ENCODE measurements at regions not wholly inside any gene's neighbourhood (a gene's known extent, or its start where the extent isn't known, plus 50 kb on each side); places are given as distances from the start of the nearest gene placed in this dataset.

DNA sequence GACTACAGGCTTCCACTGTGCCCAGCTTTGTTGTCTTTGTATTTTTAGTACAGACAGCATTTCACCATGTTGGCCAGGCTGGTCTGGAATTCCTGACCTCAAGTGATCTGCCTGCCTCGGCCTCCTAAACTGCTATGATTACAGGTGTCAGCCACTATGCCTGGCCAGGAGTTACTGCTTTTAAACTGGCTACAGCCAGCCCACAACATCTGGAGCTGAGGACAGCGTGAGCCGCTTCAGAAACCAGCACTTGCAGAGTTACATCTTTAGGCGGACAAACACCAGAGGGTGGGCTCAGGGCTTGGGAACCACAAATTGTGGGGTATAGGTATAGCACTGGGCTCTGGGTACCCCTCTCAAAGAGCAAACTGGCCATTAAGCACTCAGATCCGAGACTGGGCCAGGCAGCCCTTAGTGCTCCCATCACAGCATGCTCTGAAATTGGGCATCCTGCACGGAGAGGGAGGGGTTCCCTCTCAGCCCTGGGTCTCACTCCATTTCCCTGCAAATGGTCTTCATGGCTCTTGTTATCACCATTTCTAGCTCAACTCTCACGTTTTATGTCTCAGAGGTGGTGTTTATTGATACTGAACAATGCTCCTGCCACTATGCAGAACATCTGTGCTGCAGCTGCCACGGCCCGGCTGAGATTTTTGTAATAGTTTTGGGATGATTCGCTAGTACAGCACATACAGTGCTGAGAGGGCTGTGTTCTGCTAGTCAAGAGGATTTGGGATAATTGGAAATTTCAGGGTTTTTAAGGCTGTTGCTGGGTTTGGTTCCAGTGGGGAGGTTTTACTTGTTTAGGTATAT is 146.4 kb upstream of the LYZL2 start:
- Histone ChIP-seq H3F3A (ENCODE audit: insufficient read depth, low read length, poor library complexity, severe bottlenecking) (no peaks in the 10 kb centered on the region), H3K27me3 (ENCODE audit: insufficient read depth, low read depth, low read length) (no peaks in the 10 kb centered on the region), H3K4me3 (ENCODE audit: low read length) (no peak overlapping the region), H2AFZ (ENCODE audit: low read depth, low read length) (no peak overlapping the region), H3K27ac (ENCODE audit: low read length) (no peak overlapping the region), H3K9me3 (ENCODE audit: low read length) (no peaks in the 10 kb centered on the region), H3K4me2 (ENCODE audit: low read length) (no peak overlapping the region), H3K79me2 (replicated peaks; ENCODE audit: insufficient read depth, low read length) (no peaks in the 10 kb centered on the region), H3K36me3 (ENCODE audit: insufficient read depth, low read length) (no peaks in the 10 kb centered on the region), H4K20me1 (ENCODE audit: insufficient read depth) (no peaks in the 10 kb centered on the region), H3K9me2 (ENCODE audit: insufficient read depth, low read length) (no peaks in the 10 kb centered on the region), H3K9ac (ENCODE audit: low read length) (no peak overlapping the region)
- TF ChIP-seq RAD21 (conservative IDR thresholded peaks at IDR 0.05): no peak
- TF ChIP-seq, protein P1, sequence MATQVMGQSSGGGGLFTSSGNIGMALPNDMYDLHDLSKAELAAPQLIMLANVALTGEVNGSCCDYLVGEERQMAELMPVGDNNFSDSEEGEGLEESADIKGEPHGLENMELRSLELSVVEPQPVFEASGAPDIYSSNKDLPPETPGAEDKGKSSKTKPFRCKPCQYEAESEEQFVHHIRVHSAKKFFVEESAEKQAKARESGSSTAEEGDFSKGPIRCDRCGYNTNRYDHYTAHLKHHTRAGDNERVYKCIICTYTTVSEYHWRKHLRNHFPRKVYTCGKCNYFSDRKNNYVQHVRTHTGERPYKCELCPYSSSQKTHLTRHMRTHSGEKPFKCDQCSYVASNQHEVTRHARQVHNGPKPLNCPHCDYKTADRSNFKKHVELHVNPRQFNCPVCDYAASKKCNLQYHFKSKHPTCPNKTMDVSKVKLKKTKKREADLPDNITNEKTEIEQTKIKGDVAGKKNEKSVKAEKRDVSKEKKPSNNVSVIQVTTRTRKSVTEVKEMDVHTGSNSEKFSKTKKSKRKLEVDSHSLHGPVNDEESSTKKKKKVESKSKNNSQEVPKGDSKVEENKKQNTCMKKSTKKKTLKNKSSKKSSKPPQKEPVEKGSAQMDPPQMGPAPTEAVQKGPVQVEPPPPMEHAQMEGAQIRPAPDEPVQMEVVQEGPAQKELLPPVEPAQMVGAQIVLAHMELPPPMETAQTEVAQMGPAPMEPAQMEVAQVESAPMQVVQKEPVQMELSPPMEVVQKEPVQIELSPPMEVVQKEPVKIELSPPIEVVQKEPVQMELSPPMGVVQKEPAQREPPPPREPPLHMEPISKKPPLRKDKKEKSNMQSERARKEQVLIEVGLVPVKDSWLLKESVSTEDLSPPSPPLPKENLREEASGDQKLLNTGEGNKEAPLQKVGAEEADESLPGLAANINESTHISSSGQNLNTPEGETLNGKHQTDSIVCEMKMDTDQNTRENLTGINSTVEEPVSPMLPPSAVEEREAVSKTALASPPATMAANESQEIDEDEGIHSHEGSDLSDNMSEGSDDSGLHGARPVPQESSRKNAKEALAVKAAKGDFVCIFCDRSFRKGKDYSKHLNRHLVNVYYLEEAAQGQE (IDR thresholded peaks at IDR 0.05; ENCODE audit: borderline replicate concordance): no peak
- TF ChIP-seq, protein P2, sequence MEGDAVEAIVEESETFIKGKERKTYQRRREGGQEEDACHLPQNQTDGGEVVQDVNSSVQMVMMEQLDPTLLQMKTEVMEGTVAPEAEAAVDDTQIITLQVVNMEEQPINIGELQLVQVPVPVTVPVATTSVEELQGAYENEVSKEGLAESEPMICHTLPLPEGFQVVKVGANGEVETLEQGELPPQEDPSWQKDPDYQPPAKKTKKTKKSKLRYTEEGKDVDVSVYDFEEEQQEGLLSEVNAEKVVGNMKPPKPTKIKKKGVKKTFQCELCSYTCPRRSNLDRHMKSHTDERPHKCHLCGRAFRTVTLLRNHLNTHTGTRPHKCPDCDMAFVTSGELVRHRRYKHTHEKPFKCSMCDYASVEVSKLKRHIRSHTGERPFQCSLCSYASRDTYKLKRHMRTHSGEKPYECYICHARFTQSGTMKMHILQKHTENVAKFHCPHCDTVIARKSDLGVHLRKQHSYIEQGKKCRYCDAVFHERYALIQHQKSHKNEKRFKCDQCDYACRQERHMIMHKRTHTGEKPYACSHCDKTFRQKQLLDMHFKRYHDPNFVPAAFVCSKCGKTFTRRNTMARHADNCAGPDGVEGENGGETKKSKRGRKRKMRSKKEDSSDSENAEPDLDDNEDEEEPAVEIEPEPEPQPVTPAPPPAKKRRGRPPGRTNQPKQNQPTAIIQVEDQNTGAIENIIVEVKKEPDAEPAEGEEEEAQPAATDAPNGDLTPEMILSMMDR (IDR thresholded peaks at IDR 0.05; ENCODE audit: poor library complexity, severe bottlenecking): no peak
- TF ChIP-seq MXI1 (conservative IDR thresholded peaks at IDR 0.05; ENCODE audit: poor library complexity, severe bottlenecking): no peak
- no peak for TF ChIP-seq EP300 (conservative IDR thresholded peaks at IDR 0.05; ENCODE audit: poor library complexity, severe bottlenecking)
- no peak for TF ChIP-seq POLR2AphosphoS5 (IDR thresholded peaks at IDR 0.05)
- TF ChIP-seq TAF1 (IDR thresholded peaks at IDR 0.05; ENCODE audit: low read depth): no peak
- TF ChIP-seq EZH2 (IDR thresholded peaks at IDR 0.05; ENCODE audit: borderline replicate concordance, insufficient read depth, low read length, poor library complexity, severe bottlenecking): no peak
- TF ChIP-seq SMC3 (conservative IDR thresholded peaks at IDR 0.05; ENCODE audit: poor library complexity): no peak

DNA sequence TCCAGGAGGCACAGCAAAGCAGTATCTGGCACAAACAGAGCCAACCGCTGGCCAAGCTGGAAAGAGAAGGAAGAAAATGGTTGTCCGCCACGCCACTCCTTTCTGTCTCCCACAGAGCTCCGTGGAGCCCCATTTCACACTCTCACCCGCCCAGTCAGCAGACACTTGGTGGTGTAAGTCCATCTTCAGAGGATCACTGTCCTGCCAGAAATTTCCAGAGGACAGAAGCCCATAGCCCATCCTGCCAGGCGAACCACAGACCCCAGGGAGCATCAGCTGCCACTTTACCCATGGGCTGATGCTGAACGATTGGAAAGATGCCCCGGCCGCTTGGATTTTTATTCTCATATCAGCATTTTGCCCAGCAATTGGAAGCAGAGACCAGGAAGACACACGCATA is 144.7 kb upstream of the LYZL2 start:
- Histone ChIP-seq H3K9me2 (ENCODE audit: insufficient read depth, low read length) (no peaks in the 10 kb centered on the region), H3K79me2 (replicated peaks; ENCODE audit: insufficient read depth, low read length) (no peaks in the 10 kb centered on the region), H2AFZ (ENCODE audit: low read depth, low read length) (no peak overlapping the region), H3K9me3 (ENCODE audit: low read length) (no peaks in the 10 kb centered on the region), H4K20me1 (ENCODE audit: insufficient read depth) (no peaks in the 10 kb centered on the region), H3K4me3 (ENCODE audit: low read length) (no peak overlapping the region), H3K27me3 (ENCODE audit: insufficient read depth, low read depth, low read length) (no peaks in the 10 kb centered on the region), H3K36me3 (ENCODE audit: insufficient read depth, low read length) (no peaks in the 10 kb centered on the region), H3K9ac (ENCODE audit: low read length) (no peak overlapping the region), H3F3A (ENCODE audit: insufficient read depth, low read length, poor library complexity, severe bottlenecking) (no peaks in the 10 kb centered on the region), H3K4me2 (ENCODE audit: low read length) (no peak overlapping the region), H3K27ac (ENCODE audit: low read length) (no peak overlapping the region)
- TF ChIP-seq EP300 (conservative IDR thresholded peaks at IDR 0.05; ENCODE audit: poor library complexity, severe bottlenecking): no peak
- no peak for TF ChIP-seq RAD21 (conservative IDR thresholded peaks at IDR 0.05)
- no peak for TF ChIP-seq SMC3 (conservative IDR thresholded peaks at IDR 0.05; ENCODE audit: poor library complexity)
- no peak for TF ChIP-seq EZH2 (IDR thresholded peaks at IDR 0.05; ENCODE audit: borderline replicate concordance, insufficient read depth, low read length, poor library complexity, severe bottlenecking)
- no peak for TF ChIP-seq MXI1 (conservative IDR thresholded peaks at IDR 0.05; ENCODE audit: poor library complexity, severe bottlenecking)
- TF ChIP-seq POLR2AphosphoS5 (IDR thresholded peaks at IDR 0.05): no peak
- TF ChIP-seq, protein P1 (IDR thresholded peaks at IDR 0.05; ENCODE audit: borderline replicate concordance): no peak
- TF ChIP-seq, protein P2 (IDR thresholded peaks at IDR 0.05; ENCODE audit: poor library complexity, severe bottlenecking): no peak
- TF ChIP-seq TAF1 (IDR thresholded peaks at IDR 0.05; ENCODE audit: low read depth): no peak
